GM19438 (cell line): ENCODE measurements at regions not wholly inside any gene's neighbourhood (a gene's known extent, or its start where the extent isn't known, plus 50 kb on each side); places are given as distances from the start of the nearest gene placed in this dataset.
"Not testable (repeated sequence)": the region's sequence is repeated elsewhere in the genome, so short reads cannot be mapped to it uniquely, and the experiment has no call there.

ENCODE experiments used
- ATAC-seq: cut with Tn5 transposase; IDR thresholded peaks from one replicate; pipeline ENCODE4 v1.9.1; 2021; ENCODE audit warnings: low read depth; ENCODE audit not compliant: unreplicated experiment

DNA sequence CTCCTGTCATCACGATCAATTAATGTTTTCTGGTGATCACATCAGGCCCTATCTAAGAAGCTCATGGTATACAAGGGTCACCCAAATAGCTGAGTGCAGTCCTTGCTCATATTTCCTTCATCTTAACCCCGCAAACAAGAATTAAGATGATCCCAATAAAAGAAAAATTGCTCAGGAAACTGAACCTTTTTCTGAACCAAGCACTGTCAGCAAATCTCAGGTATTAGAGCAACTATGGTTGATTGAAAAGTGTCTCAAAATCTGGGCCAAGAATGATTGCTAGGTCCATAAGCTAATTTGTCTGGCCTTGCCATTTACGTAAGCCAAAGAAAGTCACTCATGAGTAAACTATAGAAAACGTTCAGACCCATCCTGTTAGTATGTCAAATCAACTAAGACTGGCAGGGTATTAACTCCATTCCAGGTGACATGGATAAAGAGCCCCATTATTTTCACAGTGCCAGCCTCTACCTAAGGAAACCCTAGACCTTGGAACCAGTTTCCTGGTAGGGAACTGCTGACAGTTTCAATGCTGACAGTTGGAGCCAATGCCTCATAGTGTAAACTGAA is 209.3 kb downstream of the DEPDC1B start:
- ATAC-seq, result no peak

DNA sequence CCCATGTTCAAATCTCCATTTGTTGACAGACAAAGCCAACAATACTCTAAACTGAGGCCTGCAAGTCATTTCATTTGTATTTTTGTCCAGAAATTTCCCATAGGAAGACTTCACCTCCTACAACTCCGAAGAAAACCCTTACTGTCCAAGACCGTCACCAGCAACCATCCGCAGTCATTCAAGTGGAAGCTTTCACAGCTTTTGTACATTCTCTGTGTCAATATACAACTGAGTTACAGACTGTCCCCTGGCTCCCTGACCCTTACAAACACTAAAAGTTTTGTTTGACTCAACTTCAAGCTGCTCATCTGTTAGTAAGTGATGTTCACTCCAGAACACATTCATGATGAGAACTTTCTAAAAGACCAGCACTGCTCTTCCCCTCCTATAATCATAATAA is 210.1 kb downstream of the DEPDC1B start:
- no peak for ATAC-seq

DNA sequence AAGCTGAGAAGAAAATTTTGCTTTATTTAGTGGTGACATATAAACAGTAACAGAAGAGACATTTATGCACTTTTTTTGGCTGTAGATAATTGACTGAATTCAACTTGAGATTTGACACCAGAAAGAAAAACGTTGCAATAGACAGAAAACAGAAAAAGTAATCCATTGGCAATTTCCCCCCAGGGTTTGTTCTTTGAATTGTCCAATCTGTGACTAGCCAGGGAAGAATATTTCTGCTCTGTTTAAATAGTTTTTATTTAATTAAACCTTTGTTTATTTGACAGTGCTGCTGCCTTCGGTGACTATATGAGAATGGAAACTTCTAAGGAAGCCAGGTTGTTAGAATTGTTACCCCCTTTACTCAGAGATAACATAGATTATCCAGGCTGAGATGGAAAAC is 210.6 kb downstream of the DEPDC1B start:
- no peak for ATAC-seq

DNA sequence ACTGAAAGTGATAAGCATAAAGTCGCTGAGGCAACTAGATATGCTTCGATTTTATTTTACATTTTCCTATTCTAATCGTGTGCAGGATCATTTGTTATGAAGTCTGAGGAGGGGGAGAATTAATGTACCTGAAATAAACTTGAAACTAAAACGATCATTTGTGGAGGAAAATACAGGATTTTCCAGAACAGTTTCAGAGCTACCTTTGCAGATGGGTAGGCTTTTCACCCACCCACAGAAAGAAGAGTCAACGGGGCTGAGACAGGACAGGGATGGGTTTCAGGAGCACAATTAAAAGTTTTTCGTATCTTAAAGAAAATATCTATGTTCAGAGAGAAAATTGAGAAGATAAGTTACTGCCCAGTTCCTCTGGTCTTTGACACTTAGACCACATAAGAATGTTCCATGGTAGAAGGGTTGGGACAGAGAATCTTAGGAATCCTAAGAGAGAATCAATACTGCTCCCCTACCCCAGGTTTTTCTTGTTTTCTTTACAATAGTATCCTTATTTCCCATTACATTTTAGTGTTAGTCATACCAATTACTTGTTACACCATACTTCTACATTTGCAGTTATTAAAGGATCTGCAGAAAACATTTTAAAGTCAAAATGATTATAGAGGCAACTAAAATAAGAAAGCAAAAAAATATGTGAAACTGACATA is 211.4 kb downstream of the DEPDC1B start:
- no peak for ATAC-seq

DNA sequence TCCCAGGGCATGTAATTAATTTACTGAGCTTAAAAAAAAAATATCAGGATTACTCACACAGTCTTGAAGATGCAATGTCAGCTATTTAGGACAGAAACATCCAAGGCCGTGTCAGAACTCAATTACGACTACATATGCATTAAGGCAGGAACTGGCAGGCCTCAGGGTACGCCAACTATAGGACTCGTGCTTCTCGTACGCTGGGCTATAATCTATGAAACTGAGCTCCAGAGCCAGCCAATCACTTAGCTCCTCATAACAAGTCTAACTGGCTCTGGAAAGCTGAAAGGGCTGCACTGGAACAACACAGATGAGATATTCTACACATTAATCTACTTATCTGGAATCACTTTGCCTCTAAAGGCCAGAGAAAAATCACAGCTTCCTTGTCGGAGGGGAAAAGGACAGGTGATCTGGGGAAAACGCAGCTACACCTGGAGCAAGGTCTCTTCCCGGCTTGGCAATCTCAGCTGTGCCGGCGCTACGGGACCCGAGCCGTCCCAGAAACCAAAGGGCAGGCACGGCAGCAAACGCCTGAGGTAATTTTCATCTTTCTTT is 212.0 kb downstream of the DEPDC1B start:
- no peak for ATAC-seq

DNA sequence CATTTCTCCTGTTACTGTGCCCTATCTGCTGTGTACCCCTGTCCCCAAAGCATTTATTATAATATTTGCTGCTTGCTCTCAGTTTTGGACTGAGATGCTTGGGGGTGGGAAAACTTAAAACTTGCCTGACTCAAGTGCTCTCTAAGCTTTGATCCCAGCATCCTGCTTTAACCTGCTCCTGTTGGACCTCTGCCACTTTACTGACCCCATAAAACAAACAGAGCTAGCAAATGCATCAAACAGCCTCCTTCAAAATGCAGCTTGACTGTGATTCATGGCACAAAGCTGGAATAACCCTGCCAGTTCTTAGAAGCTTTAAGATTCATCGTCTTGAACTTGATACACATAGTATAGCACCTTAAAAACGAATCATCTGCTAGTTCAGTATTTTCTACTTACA is 212.5 kb downstream of the DEPDC1B start:
- no peak for ATAC-seq

DNA sequence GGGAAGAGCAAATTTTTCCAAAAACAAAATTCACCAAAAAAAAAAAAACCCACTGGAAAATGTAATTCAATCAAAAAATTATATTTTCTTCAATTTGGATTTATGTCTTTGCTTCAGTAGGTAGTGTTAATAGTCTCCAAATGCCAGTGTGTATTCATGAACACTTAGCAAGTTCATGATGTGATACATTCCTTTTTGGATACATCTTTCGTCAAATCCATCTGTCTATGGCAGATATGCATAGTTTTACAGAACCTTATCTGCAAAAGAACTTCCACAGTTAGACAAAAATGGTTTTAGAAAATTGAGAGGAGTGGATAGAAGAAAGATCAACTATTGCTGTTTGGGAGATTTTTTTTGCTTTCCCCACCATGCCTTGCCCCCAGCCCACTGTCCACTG is 214.6 kb downstream of the DEPDC1B start:
- ATAC-seq, result no peak

DNA sequence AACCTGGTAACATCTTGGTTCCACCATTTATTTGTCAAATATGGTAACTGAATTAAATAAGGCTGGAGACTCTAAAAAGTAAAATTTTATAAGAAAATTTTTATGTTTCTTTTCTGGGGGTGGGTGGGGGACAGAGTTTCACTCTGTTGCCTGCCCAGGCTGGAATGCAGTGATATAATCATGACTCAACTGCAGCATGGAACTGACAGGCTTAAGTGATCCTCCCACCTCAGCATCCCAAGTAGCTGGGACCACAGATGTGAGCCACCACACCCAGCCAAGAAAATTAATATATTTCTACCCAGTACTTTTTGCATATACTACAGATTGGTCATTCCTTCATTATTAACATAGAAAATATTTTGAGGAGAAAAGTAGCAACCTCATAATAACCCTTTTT is 216.9 kb downstream of the DEPDC1B start:
- no peak for ATAC-seq

DNA sequence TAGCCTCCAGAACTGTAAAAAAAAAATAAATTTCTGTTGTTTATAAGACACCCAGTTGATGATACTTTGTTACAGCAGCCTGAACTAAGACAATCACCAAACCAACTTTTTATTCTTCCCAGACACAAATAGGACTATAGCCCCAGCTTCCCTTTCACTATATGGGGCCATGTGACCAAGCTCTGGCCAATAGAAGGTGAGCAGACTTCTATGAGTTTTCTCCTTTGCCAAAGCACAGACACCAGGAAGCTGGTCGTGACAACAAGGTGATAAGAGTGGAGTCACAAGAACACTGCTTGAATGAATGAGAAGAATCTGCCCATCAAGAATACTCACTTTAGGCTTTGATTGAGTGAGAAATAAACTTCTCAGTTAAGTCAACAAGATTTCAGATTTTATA is 217.7 kb downstream of the DEPDC1B start:
- no peak for ATAC-seq

DNA sequence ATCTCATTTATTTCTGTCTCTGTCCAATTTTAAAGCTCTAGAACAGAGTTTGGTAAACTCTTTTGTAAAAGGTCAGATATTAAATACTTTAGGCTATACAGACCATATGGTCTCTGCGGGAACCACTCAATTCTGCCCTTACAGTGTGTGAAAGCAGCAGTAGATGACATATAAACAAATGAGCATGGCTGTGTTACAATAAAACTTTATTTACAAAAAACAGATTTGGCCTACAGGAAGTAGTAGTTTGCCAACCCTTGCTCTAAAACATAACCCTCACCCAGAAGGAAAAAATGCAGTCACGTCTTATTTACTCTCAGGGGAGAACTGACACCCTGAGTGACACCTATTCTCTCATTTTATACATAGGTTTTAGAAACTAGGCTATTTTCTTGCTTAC is 220.4 kb downstream of the DEPDC1B start:
- ATAC-seq, result no peak

DNA sequence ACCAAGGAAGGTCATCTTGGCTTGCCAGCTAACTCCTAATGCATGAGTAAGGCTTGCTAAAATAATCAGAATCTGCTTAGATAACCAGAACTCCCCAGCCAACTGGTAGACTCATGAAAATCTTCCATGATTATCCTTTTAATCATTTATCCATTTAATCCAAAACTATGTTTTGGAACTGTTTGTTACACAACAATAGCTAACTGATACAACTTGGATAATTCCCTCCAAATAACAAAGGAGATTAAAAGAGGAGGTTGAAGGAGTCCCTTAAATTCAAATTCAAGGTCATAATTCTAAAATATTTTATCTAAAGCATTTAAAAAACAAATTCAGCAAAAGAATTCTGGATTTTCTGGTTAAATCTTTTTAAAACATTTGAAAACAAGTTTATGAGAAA is 222.1 kb downstream of the DEPDC1B start:
- no peak for ATAC-seq

DNA sequence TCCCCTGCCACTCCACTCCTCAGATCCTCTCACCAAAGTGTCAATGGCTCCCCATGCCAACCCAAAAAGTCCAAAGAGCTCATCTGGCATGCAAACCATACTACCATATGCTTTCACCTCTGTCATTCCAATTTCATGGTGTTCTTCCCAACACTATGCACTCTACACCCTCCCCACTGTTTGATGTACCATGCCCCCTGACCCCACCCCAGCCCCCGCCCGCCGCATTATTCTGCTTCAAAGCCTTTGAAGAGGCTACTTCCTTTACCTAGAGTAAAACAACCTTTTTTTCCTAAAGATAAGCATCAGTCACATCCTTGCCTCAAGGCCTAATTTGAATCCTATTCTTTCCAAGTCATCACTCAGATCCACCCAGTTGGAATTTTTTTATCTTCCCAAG is 226.3 kb downstream of the DEPDC1B start:
- ATAC-seq, result no peak

DNA sequence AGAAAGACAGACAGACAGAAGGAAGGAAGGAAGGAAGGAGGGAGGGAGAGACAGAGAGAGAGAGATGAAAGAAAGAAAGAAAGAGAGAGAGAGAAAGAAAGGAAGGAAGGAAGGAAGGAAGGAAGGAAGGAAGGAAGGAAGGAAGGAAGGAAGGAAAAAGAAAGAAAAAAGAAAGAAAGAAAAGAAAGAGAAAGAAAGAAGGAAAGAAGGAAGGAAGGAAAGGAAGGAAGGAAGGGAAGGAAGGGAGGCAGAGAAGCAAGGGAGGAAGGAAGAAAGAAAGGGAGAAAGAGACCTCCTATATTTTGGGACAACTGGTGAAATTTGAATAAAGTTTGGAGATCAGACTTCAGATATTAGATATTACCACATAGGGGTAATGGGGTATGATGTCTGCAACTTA is 226.9 kb downstream of the DEPDC1B start:
- not testable (repeated sequence) for ATAC-seq

DNA sequence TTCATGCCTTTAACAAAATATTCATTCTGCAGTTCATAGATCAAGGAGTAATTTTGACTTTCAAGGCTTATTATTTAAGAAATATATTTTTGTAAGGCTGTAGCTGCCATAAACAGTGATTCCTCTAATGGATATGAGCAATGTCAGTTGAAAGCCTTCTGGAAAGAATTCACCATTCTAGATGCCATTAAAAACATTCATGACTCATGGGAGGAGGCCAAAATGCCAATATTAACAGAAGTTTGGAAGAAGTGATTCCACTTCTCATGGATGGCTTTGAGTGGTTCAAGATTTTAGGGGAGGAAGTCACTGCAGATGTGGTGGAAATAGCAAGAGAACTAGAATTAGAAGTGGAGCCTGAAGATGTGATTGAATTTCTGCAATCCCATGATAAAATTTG is 229.1 kb downstream of the DEPDC1B start:
- no peak for ATAC-seq

DNA sequence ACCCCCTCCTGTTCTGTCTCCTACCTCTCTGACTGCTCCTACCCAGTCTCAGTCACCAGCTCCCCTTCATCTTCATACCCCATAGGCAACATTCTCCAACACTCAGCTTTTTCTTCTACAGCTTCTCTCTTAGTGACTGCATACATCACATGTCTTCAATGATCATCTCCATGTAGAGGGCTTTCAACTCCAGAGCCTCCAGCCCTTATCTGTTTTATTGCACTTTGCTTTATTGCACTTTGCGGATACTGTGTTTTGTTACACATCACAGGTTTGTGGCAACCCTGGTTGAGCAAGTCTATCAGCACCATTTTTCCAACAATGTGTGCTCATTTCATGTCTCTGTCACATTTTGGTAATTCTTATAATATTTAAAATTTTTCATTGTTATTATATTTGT is 230.7 kb downstream of the DEPDC1B start:
- no peak for ATAC-seq

DNA sequence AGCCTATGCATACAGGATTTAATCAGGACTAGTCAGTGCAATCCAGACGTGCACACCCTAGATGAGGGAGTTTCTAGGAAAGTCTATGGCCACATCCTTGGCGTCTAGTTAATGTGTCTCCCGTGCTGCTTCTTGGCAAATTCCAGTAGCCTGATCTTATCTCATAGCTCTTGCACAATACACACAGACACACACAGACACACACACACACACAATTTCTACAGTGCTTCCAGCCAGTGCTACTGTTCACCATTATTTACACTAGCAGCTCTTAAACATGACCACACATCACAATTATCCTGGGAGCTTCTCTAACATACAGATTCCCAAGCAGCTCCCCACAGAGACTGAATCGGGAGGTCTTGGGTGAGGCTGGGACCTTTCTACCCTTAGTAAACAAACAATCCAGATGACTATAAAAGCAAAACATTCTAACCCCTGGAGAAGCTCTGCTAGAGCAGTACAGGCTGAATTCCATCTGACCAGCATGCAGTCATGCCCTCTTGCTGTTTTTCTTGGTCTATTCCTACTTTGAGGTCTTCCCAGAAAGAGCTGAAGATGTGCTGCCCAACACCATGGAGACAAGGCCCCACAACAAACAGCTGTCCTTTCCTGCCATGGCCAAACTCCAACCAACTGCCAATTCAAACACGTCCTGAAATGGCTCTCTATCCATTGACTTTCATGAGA is 236.6 kb downstream of the DEPDC1B start:
- no peak for ATAC-seq

DNA sequence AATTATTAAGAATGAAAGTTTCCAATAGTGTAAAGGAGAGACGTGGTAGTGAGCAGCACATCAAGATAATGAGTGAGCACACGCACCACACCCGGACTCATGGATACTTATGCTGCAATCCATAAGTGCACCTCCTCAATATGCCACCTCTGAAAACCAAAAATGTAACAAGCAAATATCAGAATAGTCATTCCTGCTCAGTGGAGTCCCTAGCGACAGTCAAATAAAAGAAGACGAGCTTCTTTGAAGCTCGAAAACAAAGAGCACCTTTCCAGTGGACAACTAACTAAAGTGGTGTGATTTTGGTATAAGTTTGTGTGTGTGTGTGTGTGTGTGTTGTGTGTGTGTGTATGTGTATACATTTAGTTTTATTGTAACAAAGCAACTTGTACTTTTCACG is 241.3 kb downstream of the DEPDC1B start:
- ATAC-seq, result no peak

DNA sequence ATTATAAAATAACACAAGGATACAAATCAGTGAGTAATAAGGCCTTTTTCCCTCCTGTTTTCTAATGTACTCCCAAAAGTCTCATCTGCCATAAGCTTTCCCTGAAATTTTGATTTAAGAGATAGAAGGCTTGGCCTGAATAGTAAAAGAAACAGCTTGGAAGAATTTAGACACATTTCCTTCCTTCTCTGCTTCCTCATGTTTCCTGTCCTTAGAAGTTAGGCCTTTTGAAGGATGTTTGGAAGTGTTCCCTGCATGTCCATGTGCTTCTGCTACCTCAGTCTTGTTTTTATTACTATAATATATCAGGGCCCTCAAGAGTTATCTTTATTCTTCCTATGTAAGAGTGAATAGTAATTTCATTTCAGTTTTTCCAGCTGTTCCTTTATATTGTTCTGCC is 242.7 kb downstream of the DEPDC1B start:
- no peak for ATAC-seq

DNA sequence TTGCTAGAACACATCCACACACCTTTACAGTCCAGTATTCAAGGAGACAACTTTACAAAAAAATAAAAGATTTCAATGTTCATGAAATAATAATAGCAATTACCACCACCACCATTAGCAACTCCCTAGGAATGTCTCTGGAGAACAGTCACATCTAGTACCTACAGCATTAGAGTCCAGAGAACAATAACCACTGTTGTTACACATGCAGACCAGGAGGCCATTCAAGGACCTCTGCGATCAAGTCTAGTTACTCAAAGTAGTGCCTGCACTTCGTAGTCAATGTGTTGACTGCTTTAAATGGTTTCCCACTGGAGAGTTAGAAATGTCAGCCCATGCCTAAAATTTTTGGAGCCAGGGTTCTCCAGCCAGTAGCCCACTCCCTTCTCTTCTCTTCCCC is 244.4 kb downstream of the DEPDC1B start:
- no peak for ATAC-seq

DNA sequence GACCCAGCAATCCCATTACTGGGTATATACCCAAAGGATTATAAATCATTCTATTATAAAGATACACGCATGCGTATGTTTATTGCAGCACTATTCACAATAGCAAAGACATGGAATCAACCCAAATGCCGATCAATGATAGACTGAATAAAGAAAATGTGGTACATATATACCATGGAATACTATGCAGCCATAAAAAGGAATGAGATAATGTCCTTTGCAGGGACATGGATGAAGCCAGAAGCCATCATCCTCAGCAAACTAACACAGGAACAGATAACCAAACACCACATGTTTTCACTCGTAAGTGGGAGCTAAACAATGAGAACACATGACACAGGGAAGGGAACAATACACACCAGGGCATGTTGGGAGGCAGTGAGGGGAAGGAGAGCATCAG is 245.7 kb downstream of the DEPDC1B start:
- ATAC-seq, result not testable (repeated sequence)

DNA sequence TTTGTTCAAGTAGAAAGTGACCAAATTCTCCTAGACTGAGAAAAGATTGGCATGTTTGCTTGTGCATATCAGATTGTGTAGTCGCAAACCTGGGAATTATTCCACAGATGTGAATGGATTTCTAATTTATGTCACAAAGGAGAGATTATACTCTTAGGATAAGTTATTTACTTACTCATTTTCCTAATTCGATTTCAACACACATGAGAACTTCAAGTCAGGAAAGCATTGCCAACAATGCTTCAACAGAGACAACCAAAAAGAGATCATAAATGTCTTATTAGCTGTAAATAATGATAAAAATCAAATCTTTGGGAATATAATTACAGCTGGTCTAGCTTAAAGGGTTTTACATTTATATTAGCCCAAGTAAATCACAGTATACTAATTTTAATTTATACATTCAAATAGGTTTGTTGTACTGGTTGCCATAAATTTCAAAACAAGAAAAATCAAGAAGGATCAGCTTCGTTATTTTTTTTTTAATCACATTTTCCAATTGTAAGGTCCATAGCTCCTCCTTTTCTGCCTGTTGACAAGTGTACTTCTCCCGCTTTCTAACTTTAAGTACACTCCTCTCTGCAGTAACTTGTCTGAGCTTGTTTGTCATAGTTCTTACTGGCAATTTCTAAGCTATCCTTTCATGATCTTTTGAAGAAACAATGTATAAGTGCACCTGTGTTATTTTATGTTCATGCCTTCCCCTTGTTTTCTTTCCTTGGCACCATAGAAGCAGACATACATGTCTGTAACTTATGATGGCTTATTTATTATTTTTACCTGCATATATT is 246.6 kb downstream of the DEPDC1B start:
- ATAC-seq, result no peak
